ENCODE measurements at regions not wholly inside any gene's neighbourhood (a gene's known extent, or its start where the extent isn't known, plus 50 kb on each side); places are given as distances from the start of the nearest gene placed in this dataset.
A peak's percentile ranks its signal among the peaks of the same experiment; 100 is the strongest.

GRCh38 chrX:97705936-97706335 is 822.2 kb downstream of the RPA4 start:
- Histone ChIP-seq H4K91ac (ENCODE audit: insufficient read depth, low read depth, low read length) (no peak overlapping the region), H3K14ac (replicated peaks; ENCODE audit: low read depth, low read length) (no peak overlapping the region), H4K5ac (ENCODE audit: low read depth, low read length) (no peak overlapping the region), H4K8ac (ENCODE audit: low read depth in 2 of 2, low read length in 2 of 2) (no peak overlapping the region), H3K4me2 (ENCODE audit: low read depth, low read length) (no peak overlapping the region), H2BK15ac (ENCODE audit: low read depth, low read length) (no peak overlapping the region), H3K27ac (ENCODE audit: insufficient read depth, low read length) (no peak overlapping the region), H2BK120ac (ENCODE audit: low read depth, low read length) (no peak overlapping the region), H3K18ac (ENCODE audit: low read depth, low read length) (no peak overlapping the region), H2AK9ac (replicated peaks; ENCODE audit: low read depth, low read length, poor library complexity) (peak overlapping the region; percentile 53), H3K56ac (ENCODE audit: extremely low read depth, insufficient read depth, low read length) (no peak overlapping the region), H4K20me1 (ENCODE audit: insufficient read depth, low read length) (no peaks in the 10 kb centered on the region), H3K23ac (ENCODE audit: low read depth, low read length) (no peak overlapping the region), H2AK5ac (ENCODE audit: low read depth, low read length) (no peak overlapping the region), H3K9me3 (ENCODE audit: control insufficient read depth, insufficient read depth, low read length) (no peaks in the 10 kb centered on the region), H3K27me3 (ENCODE audit: control insufficient read depth, insufficient read depth, low read length) (no peaks in the 10 kb centered on the region), H2AFZ (replicated peaks; ENCODE audit: low read length, poor library complexity) (peak overlapping the region; percentile 69), H3K9me1 (ENCODE audit: insufficient read depth, low read length) (no peaks in the 10 kb centered on the region), H2BK5ac (ENCODE audit: low read depth, low read length, poor library complexity, severe bottlenecking) (no peak overlapping the region), H3K79me1 (ENCODE audit: low read depth in 1 of 2, low read length in 2 of 2) (no peaks in the 10 kb centered on the region), H3K4ac (ENCODE audit: low read depth, low read length) (no peak overlapping the region), H3K36me3 (ENCODE audit: control insufficient read depth, insufficient read depth, low read length) (no peaks in the 10 kb centered on the region), H2BK20ac (ENCODE audit: low read depth, low read length) (no peak overlapping the region), H3K9ac (ENCODE audit: low read depth, low read length) (no peak overlapping the region), H3K4me3 (ENCODE audit: insufficient read depth, low read depth, low read length) (no peak overlapping the region), H3K4me1 (ENCODE audit: control insufficient read depth, insufficient read depth, low read length) (no peaks in the 10 kb centered on the region)
- BruUV-seq (replicated peaks), result no TSS peak
- ChIA-PET CTCF (interaction anchor here (1.1 kb wide), 1 partner anchor 18 kb away, joined by 3 read pairs; no protein-coding TSS in a partner anchor), POLR2A (ENCODE audit: unreplicated experiment) (no interaction called here)
- dilution Hi-C loops (cut with HindIII; ENCODE audit: low sequenced_read_pairs, unreplicated experiment) (no loop called here), in situ Hi-C loops (cut with MboI; ENCODE audit: low sequenced_read_pairs) (no loop called here), intact Hi-C loops (cut with micrococcal nuclease) (no loop called here)
- ATAC-seq (ENCODE audit: low read depth) (peak; percentile 77), DNase-seq (peak; percentile 2)
- no CpG with 5 or more reads among the region's 2 CpGs for WGBS, 2 experiments (ENCODE audit: extremely low coverage in 2 of 2, insufficient read length in 1 of 2)
- no peak for TF ChIP-seq RFX5 (IDR thresholded peaks at IDR 0.05; ENCODE audit: low read depth, low read length)
- no peak for TF ChIP-seq CHD1 (IDR thresholded peaks at IDR 0.05; ENCODE audit: low read depth, low read length)
- no peak for TF ChIP-seq RCOR1 (IDR thresholded peaks at IDR 0.05; ENCODE audit: insufficient replicate concordance, low read length)
- TF ChIP-seq CEBPB (IDR thresholded peaks at IDR 0.05; ENCODE audit: low read depth, low read length), result no peak
- no peak for TF ChIP-seq ELK1 (IDR thresholded peaks at IDR 0.05; ENCODE audit: borderline replicate concordance, low read depth, low read length)
- TF ChIP-seq USF2 (IDR thresholded peaks at IDR 0.05; ENCODE audit: low read depth, low read length), result no peak
- no peak for TF ChIP-seq NFE2L2 (IDR thresholded peaks at IDR 0.05; ENCODE audit: low read depth, low read length)
